Heart right ventricle (tissue), 16 donors: ENCODE measurements at regions not wholly inside any gene's neighbourhood (a gene's known extent, or its start where the extent isn't known, plus 50 kb on each side); places are given as distances from the start of the nearest gene placed in this dataset.

ENCODE experiments used
- ATAC-seq, 8 donors: fragments of 200-7000 bp; cut with Tn5 transposase; one replicate each; pipeline ENCODE4 v1.9.1; 2020; ENCODE audit warnings: mild to moderate bottlenecking in 8 of 8, moderate library complexity in 8 of 8, moderate number of reproducible peaks in 1 of 8
- DNase-seq, 2 donors: peaks; one replicate each; pipeline ENCODE4 v3.0.0-alpha.2; 2020
- H3K27ac ChIP-seq, 10 donors: fragments of 200-600 bp; sonication (generic) in 2 of 10; one replicate each; pipeline versions ENCODE4 v1.5.0 to v1.8.0; 2020 to 2022; ENCODE audit warnings: mild to moderate bottlenecking in 3 of 10
- H3K27me3 ChIP-seq, 7 donors: fragments of 200-600 bp; one replicate each; pipeline ENCODE4 v1.8.0; 2021 to 2022; ENCODE audit warnings: mild to moderate bottlenecking in 2 of 7
- H3K36me3 ChIP-seq, 9 donors: fragments of 200-600 bp; sonication (generic) in 1 of 9; one replicate each; pipeline versions ENCODE4 v1.5.0 to v1.8.0; 2020 to 2022; ENCODE audit warnings: mild to moderate bottlenecking in 2 of 9
- H3K4me1 ChIP-seq, 9 donors: fragments of 200-600 bp; sonication (generic) in 1 of 9; one replicate each; pipeline versions ENCODE4 v1.5.0 to v1.8.0; 2020 to 2022; ENCODE audit warnings: mild to moderate bottlenecking in 4 of 9
- H3K4me3 ChIP-seq, 10 donors: fragments of 200-600 bp; sonication (generic) in 2 of 10; one replicate each; pipeline versions ENCODE4 v1.5.0 to v1.8.0; 2020 to 2022; ENCODE audit warnings: mild to moderate bottlenecking in 7 of 10, moderate library complexity in 2 of 10
- H3K9me3 ChIP-seq, 11 donors: fragments of 200-600 bp in 10 of 11; sonication (generic) in 2 of 11; one replicate each; pipeline versions ENCODE4 v1.5.0 to v1.8.0; 2013 to 2022; ENCODE audit warnings: mild to moderate bottlenecking in 2 of 11, control low read depth in 1 of 11, moderate library complexity in 1 of 11
- WGBS, 2 donors: extraction: QIAGEN DNeasy Blood & Tissue Kit; methylation state at CpG; one replicate each; pipeline ENCODE4 v1.1.7; 2013; ENCODE audit warnings: inconsistent platforms in 1 of 2; 5-methylcytosine and 5-hydroxymethylcytosine counted together
- intact Hi-C, 10 donors: fragments of 100-400 bp; cut with DNase I; formaldehyde crosslinking; loops; one replicate each; pipeline versions ENCODE4 v1.11.1 to v1.14.2; 2022
- TF ChIP-seq, protein P1 (sequence below), 9 donors: fragments of 200-600 bp; sonication (generic) in 2 of 9; IDR thresholded peaks; one replicate each; pipeline versions ENCODE4 v1.5.0 to v1.8.0; 2021 to 2022; ENCODE audit warnings: antibody characterized with exemption in 9 of 9, mild to moderate bottlenecking in 5 of 9, moderate library complexity in 1 of 9
- donor health status: Arrhythmogenic right ventricular cardiomyopathy.
- donor health status: ischemic (EF 13 %, LVEDD 7.1; RV severe dilation, severe dysfunction).
- donor health status: healthy with polysubstance abuse.
- donor health status: DM: no; HTN: yes; CAD: no.
- donor health status: DM: no; HTN: no; CAD: no.
- donor health status: ischemic (EF 25% LVEDD 6.9; RV normal size, moderate dysfunction).
- donor health status: ischemic (EF 25% LVEDD 5.7; RV mildly dilated, moderate dysfunction).
- donor health status: healthy.
- donor health status: DM: yes; HTN: yes; CAD: no.
- donor health status: Ischemic cardiomyopathy.
- donor health status: ischemic (EF 35%, LVEDD 5.7; RV mildly dilated, moderate dysfunction).
- donor health status: nonischemic (EF 11% LVEDD 7.7; RV severe dilation, severe dysfunction).
- donor health status: DM: yes; HTN: yes; CAD: no.
- donor health status: PGD.
- donor health status: ischemic (EF 29% LVEDD 5.4; RV normal size, mild dysfunction).
- donor health status: nonischemic (EF 23%, LVEDD 6.1; RV moderate dilation, normal function).

DNA sequence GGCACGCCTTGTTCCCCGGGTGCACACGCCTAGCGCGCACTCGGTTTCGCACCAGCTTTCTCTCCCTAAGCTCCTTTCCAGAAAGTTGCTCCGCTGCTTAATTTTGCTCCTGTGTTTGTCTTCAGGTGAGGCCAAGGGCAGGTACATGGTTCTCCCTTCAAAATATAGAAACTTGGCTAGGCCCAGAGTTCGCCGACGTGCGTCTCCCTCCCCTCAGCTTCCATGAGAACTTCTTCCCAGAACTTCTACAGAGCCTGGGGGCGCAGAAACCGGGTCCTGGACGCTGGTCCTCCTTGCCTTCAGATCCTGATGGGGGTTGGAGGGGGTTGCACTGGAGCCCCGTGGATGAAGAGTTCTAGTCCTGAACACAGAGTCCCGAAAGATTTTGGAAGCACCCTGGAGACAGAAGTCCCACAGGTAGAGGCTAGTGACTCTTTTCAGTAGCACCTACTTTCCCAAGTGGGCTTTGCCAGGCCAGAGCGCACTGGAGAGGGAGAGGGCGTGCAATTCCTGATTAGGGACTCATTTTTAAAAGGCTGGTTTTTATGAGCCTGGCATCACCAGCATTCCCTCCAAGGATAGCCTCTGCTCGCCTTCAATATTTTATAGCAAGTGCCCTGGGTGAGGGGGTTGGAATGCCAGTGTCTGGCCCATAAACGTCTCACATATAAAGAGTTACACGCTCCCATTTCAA is 128.4 kb downstream of the TMEM174 start:
- 4 to 8% methylated on average over 22 of the region's 22 CpGs for WGBS, 2 donors
- H3K36me3 ChIP-seq = no peaks in the 10 kb centered on the region
- TF ChIP-seq, protein P1, sequence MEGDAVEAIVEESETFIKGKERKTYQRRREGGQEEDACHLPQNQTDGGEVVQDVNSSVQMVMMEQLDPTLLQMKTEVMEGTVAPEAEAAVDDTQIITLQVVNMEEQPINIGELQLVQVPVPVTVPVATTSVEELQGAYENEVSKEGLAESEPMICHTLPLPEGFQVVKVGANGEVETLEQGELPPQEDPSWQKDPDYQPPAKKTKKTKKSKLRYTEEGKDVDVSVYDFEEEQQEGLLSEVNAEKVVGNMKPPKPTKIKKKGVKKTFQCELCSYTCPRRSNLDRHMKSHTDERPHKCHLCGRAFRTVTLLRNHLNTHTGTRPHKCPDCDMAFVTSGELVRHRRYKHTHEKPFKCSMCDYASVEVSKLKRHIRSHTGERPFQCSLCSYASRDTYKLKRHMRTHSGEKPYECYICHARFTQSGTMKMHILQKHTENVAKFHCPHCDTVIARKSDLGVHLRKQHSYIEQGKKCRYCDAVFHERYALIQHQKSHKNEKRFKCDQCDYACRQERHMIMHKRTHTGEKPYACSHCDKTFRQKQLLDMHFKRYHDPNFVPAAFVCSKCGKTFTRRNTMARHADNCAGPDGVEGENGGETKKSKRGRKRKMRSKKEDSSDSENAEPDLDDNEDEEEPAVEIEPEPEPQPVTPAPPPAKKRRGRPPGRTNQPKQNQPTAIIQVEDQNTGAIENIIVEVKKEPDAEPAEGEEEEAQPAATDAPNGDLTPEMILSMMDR (IDR thresholded peaks at IDR 0.05) = no peak
- H3K27ac ChIP-seq = no peak overlapping the region
- peaks cover 41 to 100% (median 100%) of the 10 kb centered on the region in 7 donors for H3K27me3 ChIP-seq
- H3K4me3 ChIP-seq = no peak overlapping the region
- H3K9me3 ChIP-seq = no peaks in the 10 kb centered on the region
- intact Hi-C loops = loop anchor here in 1 of 10 donors (10.0 kb wide), 1 partner anchor 133 kb away; no protein-coding TSS in a partner anchor
- peaks cover 5 to 31% (median 22%) of the 10 kb centered on the region in 9 donors for H3K4me1 ChIP-seq
- ATAC-seq (no peak), DNase-seq (no peak)

DNA sequence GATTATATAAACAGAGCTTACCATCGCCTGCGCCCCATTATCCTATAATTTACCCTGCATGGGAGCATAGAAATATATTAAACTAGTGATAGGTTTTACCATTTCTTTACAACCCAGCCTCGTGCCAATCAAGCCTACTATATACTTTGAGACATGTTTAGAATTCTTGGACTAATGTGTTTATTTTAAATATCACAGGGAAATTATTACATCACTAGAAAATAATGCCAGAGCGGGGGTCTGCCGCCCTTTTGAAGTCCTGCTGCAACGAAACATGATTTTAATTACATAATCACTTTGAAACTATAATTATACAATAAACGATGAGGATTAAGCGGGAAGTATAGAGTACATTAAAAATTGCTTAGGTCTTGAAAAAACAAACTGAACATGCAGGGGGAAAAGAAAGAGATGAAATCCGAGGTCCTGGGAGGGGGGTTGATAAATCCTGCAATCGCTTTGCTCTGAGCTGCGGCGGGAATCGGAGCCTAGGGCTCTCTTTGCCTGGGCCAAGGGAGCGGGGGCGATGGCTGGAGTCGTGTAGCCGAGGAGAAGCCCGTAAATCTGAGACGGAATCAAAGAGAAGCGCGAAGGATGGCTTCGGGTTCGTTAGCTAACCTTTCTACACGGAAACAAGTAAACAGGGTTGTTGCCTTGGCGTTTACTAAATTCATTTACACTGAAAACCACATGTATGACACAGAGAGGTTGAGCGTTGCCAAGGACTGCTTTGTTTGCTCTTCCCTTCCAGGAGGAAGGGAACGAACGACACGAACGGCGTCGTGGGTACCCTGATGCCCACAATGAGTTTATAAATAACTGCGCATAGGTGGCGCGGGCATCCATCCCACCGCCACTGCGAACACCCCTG is 127.6 kb downstream of the TMEM174 start:
- peaks cover 5 to 31% (median 22%) of the 10 kb centered on the region in 9 donors for H3K4me1 ChIP-seq
- H3K36me3 ChIP-seq = no peaks in the 10 kb centered on the region
- H3K4me3 ChIP-seq = no peak overlapping the region
- intact Hi-C loops = loop anchor here in 1 of 10 donors (10.0 kb wide), 1 partner anchor 134 kb away; no protein-coding TSS in a partner anchor
- H3K27ac ChIP-seq = no peak overlapping the region
- TF ChIP-seq, protein P1 (IDR thresholded peaks at IDR 0.05) = no peak
- 3 to 6% methylated on average over 37 of the region's 37 CpGs for WGBS, 2 donors
- H3K27me3 ChIP-seq = peaks cover 41 to 100% (median 100%) of the 10 kb centered on the region in 7 donors
- no peak for ATAC-seq
- no peaks in the 10 kb centered on the region for H3K9me3 ChIP-seq
- DNase-seq = no peak

DNA sequence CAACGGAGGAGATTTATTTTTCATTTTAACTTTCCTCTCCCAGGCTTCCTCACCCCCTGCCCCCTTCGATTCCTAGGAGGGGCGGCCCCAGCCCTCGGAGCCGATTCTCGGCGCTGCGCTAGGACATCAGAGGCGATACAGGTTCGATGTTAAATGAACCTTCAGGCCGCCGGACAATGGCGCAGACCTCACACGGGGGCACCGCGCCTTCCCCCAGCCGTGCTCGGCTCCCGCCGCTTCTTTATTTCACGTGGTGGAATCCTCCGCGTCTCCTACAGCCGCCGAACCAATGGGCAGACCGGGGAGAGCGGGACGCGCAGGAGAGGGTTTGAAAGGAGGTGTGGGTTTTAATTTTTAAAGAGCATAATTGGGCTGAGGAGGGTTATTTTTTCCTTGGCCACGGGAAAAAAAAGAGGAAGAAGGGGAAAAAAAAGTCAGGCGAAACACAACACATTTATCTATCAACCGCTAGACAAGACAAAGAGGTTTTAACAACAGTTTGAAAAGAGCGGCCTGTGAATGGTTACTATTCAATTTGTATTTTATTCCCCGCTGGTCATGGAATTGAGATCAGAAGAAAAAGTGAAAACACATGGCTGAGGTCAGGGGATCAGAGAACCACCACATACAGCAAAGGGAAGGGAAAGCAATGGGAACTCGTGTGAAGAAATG is 126.8 kb downstream of the TMEM174 start:
- Histone ChIP-seq H3K4me3 (peak overlapping the region in 1 of 10 donors; percentile 12), H3K27ac (no peak overlapping the region), H3K36me3 (no peaks in the 10 kb centered on the region), H3K4me1 (peaks cover 5 to 31% (median 22%) of the 10 kb centered on the region in 9 donors), H3K9me3 (no peaks in the 10 kb centered on the region), H3K27me3 (peaks cover 41 to 100% (median 99%) of the 10 kb centered on the region in 7 donors)
- WGBS, 2 donors = 5 to 6% methylated on average over 35 of the region's 35 CpGs
- DNase-seq = no peak
- no peak for ATAC-seq
- TF ChIP-seq, protein P1 (IDR thresholded peaks at IDR 0.05) = no peak
- intact Hi-C loops = loop anchor here in 3 of 10 donors (5.0 to 10.0 kb wide), 4 partner anchors 85 to 148 kb away; partner anchors contain the start of gene FOXD1 (in 2 of the 3)
